KMS-11 (cell line): ENCODE measurements at regions not wholly inside any gene's neighbourhood (a gene's known extent, or its start where the extent isn't known, plus 50 kb on each side); places are given as distances from the start of the nearest gene placed in this dataset.

Experiments
- H2AFZ ChIP-seq: fragments of 200-600 bp; sonication (generic); 2 replicates; pipeline ENCODE4 v1.6.1; 2016; ENCODE audit warnings: antibody characterized with exemption, mixed run types, low read depth
- H3K27ac ChIP-seq: fragments of 200-600 bp; sonication (generic); 2 replicates; pipeline ENCODE4 v1.6.1; 2016; ENCODE audit warnings: mild to moderate bottlenecking, mixed run types
- H3K27me3 ChIP-seq: fragments of 200-600 bp; sonication (generic); 2 replicates; pipeline ENCODE4 v1.6.1; 2017; ENCODE audit warnings: mild to moderate bottlenecking, low read depth, mixed run types, moderate library complexity; ENCODE audit not compliant: insufficient read depth
- H3K36me3 ChIP-seq: fragments of 200-600 bp; sonication (generic); 2 replicates; pipeline ENCODE4 v1.6.1; 2017; ENCODE audit warnings: mild to moderate bottlenecking, mixed run types; ENCODE audit not compliant: insufficient read depth
- H3K4me1 ChIP-seq: fragments of 200-600 bp; sonication (generic); 2 replicates; pipeline ENCODE4 v1.6.1; 2016; ENCODE audit warnings: mild to moderate bottlenecking, low read depth, mixed run types; ENCODE audit not compliant: poor library complexity, severe bottlenecking
- H3K4me2 ChIP-seq: fragments of 200-600 bp; sonication (generic); 2 replicates; pipeline ENCODE4 v1.7.0; 2016; ENCODE audit warnings: mild to moderate bottlenecking, mixed run types
- H3K4me3 ChIP-seq: fragments of 200-600 bp; sonication (generic); IDR thresholded peaks from 2 replicates; pipeline ENCODE4 v1.6.1; 2017; ENCODE audit warnings: low read depth, low read length, mixed read lengths; ENCODE audit not compliant: insufficient read depth
- H3K79me2 ChIP-seq: fragments of 200-600 bp; sonication (generic); 2 replicates; pipeline ENCODE4 v1.6.1; 2016; ENCODE audit warnings: low read depth, mixed run types; ENCODE audit not compliant: insufficient read depth
- H3K9ac ChIP-seq: fragments of 200-600 bp; sonication (generic); 2 replicates; pipeline ENCODE4 v1.6.1; 2016; ENCODE audit warnings: mild to moderate bottlenecking, mixed run types
- H4K20me1 ChIP-seq: fragments of 200-600 bp; sonication (generic); 2 replicates; pipeline ENCODE4 v1.6.1; 2016; ENCODE audit warnings: mild to moderate bottlenecking, mixed run types; ENCODE audit not compliant: insufficient read depth
- TF ChIP-seq, protein P1 (sequence below): fragments of 200-600 bp; sonication (generic); conservative IDR thresholded peaks from 2 replicates; pipeline ENCODE4 v1.6.1; 2017; ENCODE audit warnings: low read depth, mild to moderate bottlenecking, antibody characterized with exemption, low read length, moderate library complexity, mixed read lengths

DNA sequence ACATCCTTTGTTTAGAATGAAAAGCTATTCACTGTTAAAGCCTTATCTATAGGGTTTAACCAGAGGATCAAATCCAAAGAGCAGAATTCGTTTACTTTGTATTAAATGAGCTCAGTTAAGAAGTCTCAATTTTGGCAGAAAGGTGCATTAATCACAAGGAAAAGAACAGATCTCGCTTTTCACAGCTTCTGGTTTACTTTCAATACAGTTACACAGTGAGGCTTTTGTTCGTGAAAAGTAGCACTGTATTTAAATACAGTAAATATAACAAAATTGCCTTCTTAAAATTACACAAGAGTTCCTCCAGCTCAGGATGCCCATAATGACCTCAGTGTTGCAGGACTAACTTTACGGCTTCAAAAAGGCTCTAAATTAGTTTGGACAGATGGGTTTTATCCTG lies 669.1 kb upstream of the SALL1 start:
- TF ChIP-seq, protein P1, sequence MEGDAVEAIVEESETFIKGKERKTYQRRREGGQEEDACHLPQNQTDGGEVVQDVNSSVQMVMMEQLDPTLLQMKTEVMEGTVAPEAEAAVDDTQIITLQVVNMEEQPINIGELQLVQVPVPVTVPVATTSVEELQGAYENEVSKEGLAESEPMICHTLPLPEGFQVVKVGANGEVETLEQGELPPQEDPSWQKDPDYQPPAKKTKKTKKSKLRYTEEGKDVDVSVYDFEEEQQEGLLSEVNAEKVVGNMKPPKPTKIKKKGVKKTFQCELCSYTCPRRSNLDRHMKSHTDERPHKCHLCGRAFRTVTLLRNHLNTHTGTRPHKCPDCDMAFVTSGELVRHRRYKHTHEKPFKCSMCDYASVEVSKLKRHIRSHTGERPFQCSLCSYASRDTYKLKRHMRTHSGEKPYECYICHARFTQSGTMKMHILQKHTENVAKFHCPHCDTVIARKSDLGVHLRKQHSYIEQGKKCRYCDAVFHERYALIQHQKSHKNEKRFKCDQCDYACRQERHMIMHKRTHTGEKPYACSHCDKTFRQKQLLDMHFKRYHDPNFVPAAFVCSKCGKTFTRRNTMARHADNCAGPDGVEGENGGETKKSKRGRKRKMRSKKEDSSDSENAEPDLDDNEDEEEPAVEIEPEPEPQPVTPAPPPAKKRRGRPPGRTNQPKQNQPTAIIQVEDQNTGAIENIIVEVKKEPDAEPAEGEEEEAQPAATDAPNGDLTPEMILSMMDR: no peak
- Histone ChIP-seq H3K9ac (no peak overlapping the region), H3K27me3 (no peaks in the 10 kb centered on the region), H2AFZ (no peak overlapping the region), H3K79me2 (no peaks in the 10 kb centered on the region), H3K4me2 (no peak overlapping the region), H3K4me1 (no peaks in the 10 kb centered on the region), H4K20me1 (no peaks in the 10 kb centered on the region), H3K36me3 (no peaks in the 10 kb centered on the region), H3K27ac (no peak overlapping the region), H3K4me3 (no peak overlapping the region)

GRCh38 chr16:51818342-51818944 lies 667.4 kb upstream of the SALL1 start:
- Histone ChIP-seq H3K4me3 (no peak overlapping the region), H3K4me2 (no peak overlapping the region), H3K27ac (no peak overlapping the region), H2AFZ (no peak overlapping the region), H3K4me1 (no peaks in the 10 kb centered on the region), H3K36me3 (no peaks in the 10 kb centered on the region), H4K20me1 (no peaks in the 10 kb centered on the region), H3K27me3 (no peaks in the 10 kb centered on the region), H3K9ac (no peak overlapping the region), H3K79me2 (no peaks in the 10 kb centered on the region)
- TF ChIP-seq, protein P1: peak; percentile 53

GRCh38 chr16:51816929-51817328 lies 665.9 kb upstream of the SALL1 start:
- no peaks in the 10 kb centered on the region for H3K36me3 ChIP-seq
- no peaks in the 10 kb centered on the region for H3K27me3 ChIP-seq
- no peak overlapping the region for H3K4me3 ChIP-seq
- no peaks in the 10 kb centered on the region for H4K20me1 ChIP-seq
- H3K9ac ChIP-seq: no peak overlapping the region
- H3K79me2 ChIP-seq: no peaks in the 10 kb centered on the region
- TF ChIP-seq, protein P1: no peak
- H3K4me1 ChIP-seq: no peaks in the 10 kb centered on the region
- no peak overlapping the region for H3K4me2 ChIP-seq
- H3K27ac ChIP-seq: no peak overlapping the region
- H2AFZ ChIP-seq: no peak overlapping the region

GRCh38 chr16:51815523-51815922 lies 664.5 kb upstream of the SALL1 start:
- Histone ChIP-seq H2AFZ (no peak overlapping the region), H3K4me2 (no peak overlapping the region), H3K4me3 (no peak overlapping the region), H3K27ac (no peak overlapping the region), H4K20me1 (no peaks in the 10 kb centered on the region), H3K4me1 (no peaks in the 10 kb centered on the region), H3K27me3 (no peaks in the 10 kb centered on the region), H3K79me2 (no peaks in the 10 kb centered on the region), H3K36me3 (no peaks in the 10 kb centered on the region), H3K9ac (no peak overlapping the region)
- TF ChIP-seq, protein P1: no peak
